ENCODE measurements at regions not wholly inside any gene's neighbourhood (a gene's known extent, or its start where the extent isn't known, plus 50 kb on each side); places are given as distances from the start of the nearest gene placed in this dataset.
A peak's percentile ranks its signal among the peaks of the same experiment; 100 is the strongest.
"Not testable (repeated sequence)": the region's sequence is repeated elsewhere in the genome, so short reads cannot be mapped to it uniquely, and the experiment has no call there.

- DNase-seq (ENCODE audit: low read depth in 2 of 3, low spot score in 2 of 3) = no peak
Observed at GRCh38 chr15:63434576-63435186, 53.0 kb upstream of the CA12 start.

GRCh38 chr15:63435204-63435820, 53.7 kb upstream of the CA12 start:
- no peak for DNase-seq (ENCODE audit: low read depth in 2 of 3, low spot score in 2 of 3)

- no peak for DNase-seq (ENCODE audit: low read depth in 2 of 3, low spot score in 2 of 3)
Observed at GRCh38 chr15:63436341-63436740, 54.7 kb upstream of the CA12 start.

GRCh38 chr15:63436872-63437375, 55.3 kb upstream of the CA12 start:
- peak in 2 of 3 experiments; percentile 22 to 44 for DNase-seq (ENCODE audit: low read depth in 2 of 3, low spot score in 2 of 3)

GRCh38 chr15:63439536-63440264, 58.1 kb upstream of the CA12 start:
- DNase-seq (ENCODE audit: low read depth in 2 of 3, low spot score in 2 of 3) = no peak

- DNase-seq (ENCODE audit: low read depth in 2 of 3, low spot score in 2 of 3) = no peak
Observed at GRCh38 chr15:63440265-63440648, 58.6 kb upstream of the CA12 start.

GRCh38 chr15:63440756-63441155, 59.1 kb upstream of the CA12 start:
- DNase-seq (ENCODE audit: low read depth in 2 of 3, low spot score in 2 of 3) = no peak

- no peak for DNase-seq (ENCODE audit: low read depth in 2 of 3, low spot score in 2 of 3)
Observed at GRCh38 chr15:63441266-63441665, 59.6 kb upstream of the CA12 start.

GRCh38 chr15:63442080-63442479, 60.4 kb upstream of the CA12 start:
- DNase-seq (ENCODE audit: low read depth in 2 of 3, low spot score in 2 of 3) = no peak

- DNase-seq (ENCODE audit: low read depth in 2 of 3, low spot score in 2 of 3) = no peak
Observed at GRCh38 chr15:63444611-63445010, 59.8 kb upstream of the USP3 start.

GRCh38 chr15:63446255-63446654, 58.1 kb upstream of the USP3 start:
- no peak for DNase-seq (ENCODE audit: low read depth in 2 of 3, low spot score in 2 of 3)

GRCh38 chr15:63447017-63447676, 57.2 kb upstream of the USP3 start:
- no peak for DNase-seq (ENCODE audit: low read depth in 2 of 3, low spot score in 2 of 3)

- no peak for DNase-seq (ENCODE audit: low read depth in 2 of 3, low spot score in 2 of 3)
Observed at GRCh38 chr15:63448266-63448665, 56.1 kb upstream of the USP3 start.

GRCh38 chr15:63448872-63449555, 55.4 kb upstream of the USP3 start:
- DNase-seq (ENCODE audit: low read depth in 2 of 3, low spot score in 2 of 3) = not testable (repeated sequence)

- DNase-seq (ENCODE audit: low read depth in 2 of 3, low spot score in 2 of 3) = no peak
Observed at GRCh38 chr15:63449731-63450130, 54.7 kb upstream of the USP3 start.

GRCh38 chr15:63450884-63451225, 53.5 kb upstream of the USP3 start:
- no peak for DNase-seq (ENCODE audit: low read depth in 2 of 3, low spot score in 2 of 3)

- no peak for DNase-seq (ENCODE audit: low read depth in 2 of 3, low spot score in 2 of 3)
Observed at GRCh38 chr15:63451671-63452315, 52.6 kb upstream of the USP3 start.

- DNase-seq (ENCODE audit: low read depth in 2 of 3, low spot score in 2 of 3) = no peak
Observed at GRCh38 chr15:63452552-63453136, 51.7 kb upstream of the USP3 start.

GRCh38 chr15:63453186-63453905, 51.0 kb upstream of the USP3 start:
- no peak for DNase-seq (ENCODE audit: low read depth in 2 of 3, low spot score in 2 of 3)
